Breast epithelium (tissue), 4 donors: ENCODE measurements at regions not wholly inside any gene's neighbourhood (a gene's known extent, or its start where the extent isn't known, plus 50 kb on each side); places are given as distances from the start of the nearest gene placed in this dataset.

Experiments used
- DNase-seq, 2 donors: peaks; one replicate each; pipeline ENCODE4 v3.0.0-alpha.2; 2019; ENCODE audit warnings: low spot score in 2 of 2
- H3K27ac ChIP-seq, 2 donors: fragments of 200-600 bp; sonication (generic) in 1 of 2; one replicate each; pipeline ENCODE4 v1.5.1; 2016 to 2019; ENCODE audit warnings: mild to moderate bottlenecking in 1 of 2
- H3K27me3 ChIP-seq, 2 donors: fragments of 200-600 bp; sonication (generic) in 1 of 2; one replicate each; pipeline versions ENCODE4 v1.5.1 to v1.6.0; 2017 to 2019; ENCODE audit warnings: control low read depth in 1 of 2, mild to moderate bottlenecking in 1 of 2
- H3K36me3 ChIP-seq: fragments of 200-600 bp; one replicate; pipeline ENCODE4 v1.5.1; 2019
- H3K4me1 ChIP-seq, 2 donors: fragments of 200-600 bp; sonication (generic); one replicate each; pipeline ENCODE4 v1.5.1; 2016 to 2019; ENCODE audit warnings: control low read depth in 1 of 2
- H3K4me3 ChIP-seq, 3 donors: fragments of 200-600 bp; sonication (generic); 1 replicate in 2 of 3; 2 replicates in 1 of 3; pipeline ENCODE4 v1.5.1; 2016 to 2019; ENCODE audit warnings: mild to moderate bottlenecking in 3 of 3, moderate library complexity in 2 of 3
- H3K9me3 ChIP-seq, 2 donors: fragments of 200-600 bp; sonication (generic) in 1 of 2; one replicate each; pipeline ENCODE4 v1.5.1; 2016 to 2019; ENCODE audit warnings: control low read depth in 1 of 2
- POLR2A ChIP-seq: fragments of 450-650 bp; IDR thresholded peaks from one replicate; pipeline ENCODE4 v1.6.1; 2016; ENCODE audit warnings: antibody characterized with exemption, mild to moderate bottlenecking, moderate library complexity
- POLR2AphosphoS5 ChIP-seq, 3 donors: sonication (generic); formaldehyde crosslinking; IDR thresholded peaks; one replicate each; pipeline ENCODE4 v1.6.1; 2017; ENCODE audit warnings: antibody characterized with exemption in 3 of 3
- intact Hi-C: fragments of 100-400 bp; cut with DNase I; formaldehyde crosslinking; loops from one replicate; pipeline ENCODE4 v1.15.1; 2023; ENCODE audit warnings: low total_unique reads
- TF ChIP-seq, protein P1 (sequence below), 3 donors: fragments of 450-650 bp; IDR thresholded peaks; one replicate each; pipeline ENCODE4 v1.5.1; 2016 to 2017; ENCODE audit warnings: antibody characterized with exemption in 3 of 3, mild to moderate bottlenecking in 3 of 3, moderate library complexity in 3 of 3

DNA sequence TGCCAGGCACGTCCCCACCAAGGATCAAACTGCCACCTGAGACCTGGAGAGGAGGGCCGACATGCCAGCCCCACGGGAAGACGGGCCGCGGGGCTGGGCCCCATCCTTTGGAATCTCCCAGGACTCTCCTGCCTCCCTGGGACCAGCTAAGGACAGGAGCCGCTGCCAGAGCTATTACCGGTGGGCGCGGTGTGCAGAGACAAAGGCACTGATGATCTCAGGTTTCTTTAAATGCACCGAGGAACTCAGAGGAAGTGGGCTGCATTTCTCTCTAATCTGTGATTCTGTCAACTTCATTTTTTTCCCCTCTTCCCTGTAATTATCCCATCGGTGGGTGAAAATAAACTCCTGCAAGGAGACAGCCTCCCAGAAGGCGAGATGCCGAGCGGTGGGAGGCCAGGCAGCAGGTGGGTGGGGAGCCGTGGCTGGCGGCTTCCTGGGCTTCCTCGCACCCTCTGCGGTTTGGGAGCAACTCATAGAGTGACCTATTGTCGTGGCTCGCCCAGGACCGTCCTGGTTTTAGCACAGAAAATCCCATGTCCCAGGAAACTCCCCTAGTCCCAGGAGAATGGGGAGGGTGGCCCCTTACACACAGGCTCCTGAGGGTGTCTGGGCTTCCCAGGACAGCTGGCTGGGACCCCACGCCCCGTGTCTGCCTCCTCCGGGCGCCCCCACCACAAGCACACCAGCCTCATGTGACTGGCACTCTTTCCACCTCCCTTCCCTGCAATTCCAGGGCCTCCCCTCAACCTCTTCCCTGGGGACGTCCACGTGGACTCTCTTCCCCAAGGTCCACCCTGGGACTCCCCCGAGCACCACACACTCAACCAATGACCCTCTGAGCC lies 62.3 kb upstream of the ADRA2C start:
- Histone ChIP-seq H3K4me1 (no peaks in the 10 kb centered on the region), H3K27ac (no peak overlapping the region), H3K36me3 (no peaks in the 10 kb centered on the region), H3K27me3 (peaks cover 4 to 74% of the 10 kb centered on the region in 2 donors), H3K9me3 (no peaks in the 10 kb centered on the region), H3K4me3 (no peak overlapping the region)
- TF ChIP-seq POLR2A (no peak), POLR2AphosphoS5 (IDR thresholded peaks at IDR 0.05) (no peak)
- TF ChIP-seq, protein P1, sequence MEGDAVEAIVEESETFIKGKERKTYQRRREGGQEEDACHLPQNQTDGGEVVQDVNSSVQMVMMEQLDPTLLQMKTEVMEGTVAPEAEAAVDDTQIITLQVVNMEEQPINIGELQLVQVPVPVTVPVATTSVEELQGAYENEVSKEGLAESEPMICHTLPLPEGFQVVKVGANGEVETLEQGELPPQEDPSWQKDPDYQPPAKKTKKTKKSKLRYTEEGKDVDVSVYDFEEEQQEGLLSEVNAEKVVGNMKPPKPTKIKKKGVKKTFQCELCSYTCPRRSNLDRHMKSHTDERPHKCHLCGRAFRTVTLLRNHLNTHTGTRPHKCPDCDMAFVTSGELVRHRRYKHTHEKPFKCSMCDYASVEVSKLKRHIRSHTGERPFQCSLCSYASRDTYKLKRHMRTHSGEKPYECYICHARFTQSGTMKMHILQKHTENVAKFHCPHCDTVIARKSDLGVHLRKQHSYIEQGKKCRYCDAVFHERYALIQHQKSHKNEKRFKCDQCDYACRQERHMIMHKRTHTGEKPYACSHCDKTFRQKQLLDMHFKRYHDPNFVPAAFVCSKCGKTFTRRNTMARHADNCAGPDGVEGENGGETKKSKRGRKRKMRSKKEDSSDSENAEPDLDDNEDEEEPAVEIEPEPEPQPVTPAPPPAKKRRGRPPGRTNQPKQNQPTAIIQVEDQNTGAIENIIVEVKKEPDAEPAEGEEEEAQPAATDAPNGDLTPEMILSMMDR (IDR thresholded peaks at IDR 0.05), result no peak
- no peak for DNase-seq
- intact Hi-C loops, result no loop called here

DNA sequence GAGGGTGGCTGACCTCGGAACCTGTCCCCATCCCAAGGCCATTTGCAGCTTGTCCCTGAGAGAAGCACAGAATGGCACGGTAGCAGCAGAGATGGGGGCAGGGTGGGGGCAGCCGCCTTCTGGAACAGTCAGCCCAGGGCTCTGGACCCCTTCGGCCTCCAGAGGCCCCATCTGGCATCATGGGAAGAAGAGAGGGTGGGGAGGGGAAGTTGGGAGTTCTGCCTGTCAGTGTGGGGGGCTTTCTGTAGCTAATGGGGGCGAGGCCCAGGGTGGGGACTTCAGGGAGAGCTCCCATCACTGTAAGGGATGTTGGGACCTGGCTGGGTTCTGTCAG lies 62.9 kb upstream of the ADRA2C start:
- intact Hi-C loops, result no loop called here

DNA sequence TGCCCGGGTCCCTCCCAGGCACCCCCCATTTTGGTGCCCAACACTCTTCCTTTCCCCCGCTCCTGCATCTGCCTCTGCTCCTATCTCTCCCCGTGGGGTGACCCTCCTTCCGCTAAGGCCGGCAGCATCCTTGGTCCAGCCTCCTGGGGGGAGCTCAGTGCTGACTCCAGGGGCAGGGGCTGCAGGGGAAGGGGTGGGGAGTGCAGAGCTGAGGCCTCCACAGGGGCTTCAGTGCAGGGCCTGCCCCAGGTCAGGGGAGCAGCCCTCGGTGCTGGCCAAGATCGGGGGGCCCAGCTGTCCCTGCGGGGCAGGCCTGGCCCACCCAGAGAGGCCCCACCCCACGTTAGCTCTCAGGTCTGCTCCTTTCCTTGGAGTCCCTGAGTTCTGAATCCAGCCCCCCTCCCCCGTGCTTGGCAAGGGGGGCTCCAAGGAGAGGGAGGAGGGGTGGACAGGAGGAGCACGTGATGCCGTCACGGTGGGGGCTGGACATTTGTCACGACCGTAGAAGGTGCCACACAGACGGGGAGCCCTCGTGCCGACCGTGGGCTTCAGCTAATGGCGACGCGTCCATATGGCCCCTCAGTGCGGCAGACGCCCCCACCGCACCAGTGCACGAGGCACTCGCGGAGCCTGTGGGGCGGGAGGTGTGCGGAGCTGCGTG lies 63.5 kb upstream of the ADRA2C start:
- Histone ChIP-seq H3K27me3 (peaks cover 4 to 72% of the 10 kb centered on the region in 2 donors), H3K27ac (no peak overlapping the region), H3K4me3 (no peak overlapping the region), H3K36me3 (no peaks in the 10 kb centered on the region), H3K9me3 (peaks cover 0 to 3% of the 10 kb centered on the region in 2 donors), H3K4me1 (no peaks in the 10 kb centered on the region)
- no peak for DNase-seq
- intact Hi-C loops, result no loop called here
- TF ChIP-seq POLR2AphosphoS5 (IDR thresholded peaks at IDR 0.05) (no peak), POLR2A (no peak)
- TF ChIP-seq, protein P1 (IDR thresholded peaks at IDR 0.05), result no peak

More for the DNA sequence above, 62.9 kb upstream of the ADRA2C start:
- Histone ChIP-seq H3K4me3 (no peak overlapping the region), H3K27ac (no peak overlapping the region), H3K4me1 (no peaks in the 10 kb centered on the region), H3K9me3 (no peaks in the 10 kb centered on the region), H3K36me3 (no peaks in the 10 kb centered on the region), H3K27me3 (peaks cover 4 to 75% of the 10 kb centered on the region in 2 donors)
- no peak for DNase-seq
- TF ChIP-seq POLR2A (no peak), POLR2AphosphoS5 (IDR thresholded peaks at IDR 0.05) (no peak)
- TF ChIP-seq, protein P1 (IDR thresholded peaks at IDR 0.05), result no peak

DNA sequence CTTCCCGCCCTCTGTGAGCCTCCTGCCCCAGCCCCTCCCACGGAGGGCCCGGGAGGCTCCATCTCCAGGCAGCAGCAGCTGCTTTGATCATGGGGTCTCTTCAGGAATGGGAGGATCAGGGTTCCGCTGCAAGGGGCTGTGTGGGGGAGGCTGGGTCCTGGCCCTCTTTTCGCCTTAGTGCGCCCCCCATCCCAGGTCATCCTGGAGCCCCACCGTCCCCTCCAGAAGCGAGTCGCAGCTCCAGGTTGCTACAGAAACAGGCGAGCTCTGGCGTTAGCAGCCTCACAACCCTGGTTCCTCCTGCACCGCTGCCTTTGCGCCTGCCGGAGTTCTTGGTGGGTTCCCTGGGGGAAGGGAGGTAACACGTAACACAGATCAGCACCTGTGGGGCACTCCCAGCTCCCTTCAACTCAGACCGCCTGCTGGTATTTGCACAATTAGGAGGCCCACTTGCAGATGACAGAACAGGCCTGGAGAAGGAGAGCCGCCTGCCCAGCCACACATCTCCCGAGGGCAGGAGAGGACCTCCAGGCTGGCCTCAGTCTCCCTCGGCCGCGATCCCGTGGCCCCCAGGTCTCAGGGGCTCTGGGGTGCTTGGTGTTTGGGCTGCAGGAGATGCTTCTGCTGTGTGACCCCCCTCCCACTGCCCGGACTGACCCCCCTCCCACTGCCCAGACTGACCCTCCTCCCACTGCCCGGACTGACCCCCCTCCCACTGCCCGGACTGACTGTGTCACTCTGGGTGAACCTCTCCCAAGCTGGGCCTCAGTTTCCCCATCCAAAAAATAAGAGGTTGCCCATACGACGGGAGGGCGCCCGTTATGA lies 64.2 kb upstream of the ADRA2C start:
- Histone ChIP-seq H3K4me1 (no peaks in the 10 kb centered on the region), H3K27ac (no peak overlapping the region), H3K36me3 (no peaks in the 10 kb centered on the region), H3K27me3 (peaks cover 4 to 78% of the 10 kb centered on the region in 2 donors), H3K4me3 (no peak overlapping the region), H3K9me3 (peaks cover 0 to 10% of the 10 kb centered on the region in 2 donors)
- intact Hi-C loops, result no loop called here
- TF ChIP-seq POLR2A, result no peak
- TF ChIP-seq POLR2AphosphoS5 (IDR thresholded peaks at IDR 0.05), result no peak
- TF ChIP-seq, protein P1 (IDR thresholded peaks at IDR 0.05), result no peak
- DNase-seq, result no peak
